Erythroblast (primary cell): ENCODE measurements at regions not wholly inside any gene's neighbourhood (a gene's known extent, or its start where the extent isn't known, plus 50 kb on each side); places are given as distances from the start of the nearest gene placed in this dataset.
"Not testable (repeated sequence)": the region's sequence is repeated elsewhere in the genome, so short reads cannot be mapped to it uniquely, and the experiment has no call there.

Experiments used
- GATA1 ChIP-seq: IDR thresholded peaks from 2 replicates; pipeline ENCODE4 v1.6.1; 2011; ENCODE audit warnings: low read depth, mild to moderate bottlenecking, control low read depth, low read length, moderate library complexity
- POLR2A ChIP-seq: IDR thresholded peaks from 2 replicates; pipeline ENCODE4 v1.6.1; 2011; ENCODE audit warnings: mild to moderate bottlenecking, low read length

DNA sequence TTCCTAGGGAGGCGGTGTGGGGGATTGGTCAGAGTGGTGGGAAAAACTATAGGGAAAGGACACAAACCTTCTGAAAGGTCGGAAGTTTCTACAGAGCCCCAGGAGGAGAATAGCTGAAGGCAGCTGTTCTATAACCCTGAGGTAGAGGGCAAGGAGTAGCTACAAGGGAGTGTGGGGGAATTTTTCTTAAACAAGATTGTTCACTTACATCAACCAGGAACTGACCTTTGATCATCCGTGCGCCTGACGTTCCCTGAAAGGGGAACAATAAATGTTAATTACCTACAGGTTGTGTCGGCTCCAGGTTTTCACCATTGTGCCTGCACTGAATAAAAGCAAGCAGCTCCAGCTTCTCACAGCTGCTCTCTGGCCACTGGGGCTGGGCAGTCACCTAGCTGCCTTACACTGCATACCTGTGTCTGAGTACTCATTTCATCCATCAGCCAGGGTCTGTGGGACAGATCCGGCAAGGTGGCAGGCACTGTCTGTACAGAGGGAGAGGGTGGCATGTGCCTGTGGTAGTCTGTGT, 59.3 kb upstream of the IMP4 start:
- not testable (repeated sequence) for TF ChIP-seq POLR2A, GATA1
